ENCODE measurements at regions not wholly inside any gene's neighbourhood (a gene's known extent, or its start where the extent isn't known, plus 50 kb on each side); places are given as distances from the start of the nearest gene placed in this dataset.

DNA sequence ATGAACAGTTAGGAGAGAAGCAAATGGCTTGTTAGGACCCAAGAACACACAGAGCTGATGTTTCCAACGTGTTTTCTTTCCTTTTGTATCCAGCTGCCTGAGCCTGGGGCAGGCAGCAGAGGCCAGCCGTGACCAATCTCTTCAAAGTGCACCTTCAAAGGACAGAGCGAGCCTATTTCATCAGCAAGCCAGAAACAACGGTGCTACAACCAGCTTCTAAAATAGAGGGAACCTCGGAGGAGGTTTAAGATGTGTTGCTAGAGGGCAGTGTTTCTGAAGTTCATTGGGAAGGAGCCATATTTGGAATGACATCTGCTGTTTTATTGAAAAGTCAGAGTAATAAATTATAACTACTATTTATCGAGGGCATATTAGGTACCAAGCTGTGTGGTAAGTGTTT, 56.2 kb upstream of the RFC3 start:
- Histone ChIP-seq H3K27ac (ENCODE audit: low read depth in 1 of 2, low read length in 2 of 2) (no peak overlapping the region), H3K9me3 (ENCODE audit: control insufficient read depth in 4 of 4, low read length in 3 of 4) (no peaks in the 10 kb centered on the region), H3K4me1 (ENCODE audit: control insufficient read depth in 4 of 4, insufficient read depth in 4 of 4, low read length in 3 of 4) (no peaks in the 10 kb centered on the region), H3K27me3 (ENCODE audit: control insufficient read depth in 4 of 4, insufficient read depth in 4 of 4, low read length in 3 of 4) (no peaks in the 10 kb centered on the region), H3K9ac (ENCODE audit: low read depth in 1 of 2, low read length in 2 of 2) (no peak overlapping the region), H3K4me3 (ENCODE audit: low read depth in 1 of 3, low read length in 3 of 3) (no peak overlapping the region), H3K36me3 (ENCODE audit: control insufficient read depth in 4 of 4, insufficient read depth in 3 of 4, low read depth in 1 of 4, low read length in 3 of 4) (no peaks in the 10 kb centered on the region)
- WGBS, result 76% methylated on average over 6 of the region's 6 CpGs
- no peak for DNase-seq (ENCODE audit: low spot score)
- TF ChIP-seq, protein P1, sequence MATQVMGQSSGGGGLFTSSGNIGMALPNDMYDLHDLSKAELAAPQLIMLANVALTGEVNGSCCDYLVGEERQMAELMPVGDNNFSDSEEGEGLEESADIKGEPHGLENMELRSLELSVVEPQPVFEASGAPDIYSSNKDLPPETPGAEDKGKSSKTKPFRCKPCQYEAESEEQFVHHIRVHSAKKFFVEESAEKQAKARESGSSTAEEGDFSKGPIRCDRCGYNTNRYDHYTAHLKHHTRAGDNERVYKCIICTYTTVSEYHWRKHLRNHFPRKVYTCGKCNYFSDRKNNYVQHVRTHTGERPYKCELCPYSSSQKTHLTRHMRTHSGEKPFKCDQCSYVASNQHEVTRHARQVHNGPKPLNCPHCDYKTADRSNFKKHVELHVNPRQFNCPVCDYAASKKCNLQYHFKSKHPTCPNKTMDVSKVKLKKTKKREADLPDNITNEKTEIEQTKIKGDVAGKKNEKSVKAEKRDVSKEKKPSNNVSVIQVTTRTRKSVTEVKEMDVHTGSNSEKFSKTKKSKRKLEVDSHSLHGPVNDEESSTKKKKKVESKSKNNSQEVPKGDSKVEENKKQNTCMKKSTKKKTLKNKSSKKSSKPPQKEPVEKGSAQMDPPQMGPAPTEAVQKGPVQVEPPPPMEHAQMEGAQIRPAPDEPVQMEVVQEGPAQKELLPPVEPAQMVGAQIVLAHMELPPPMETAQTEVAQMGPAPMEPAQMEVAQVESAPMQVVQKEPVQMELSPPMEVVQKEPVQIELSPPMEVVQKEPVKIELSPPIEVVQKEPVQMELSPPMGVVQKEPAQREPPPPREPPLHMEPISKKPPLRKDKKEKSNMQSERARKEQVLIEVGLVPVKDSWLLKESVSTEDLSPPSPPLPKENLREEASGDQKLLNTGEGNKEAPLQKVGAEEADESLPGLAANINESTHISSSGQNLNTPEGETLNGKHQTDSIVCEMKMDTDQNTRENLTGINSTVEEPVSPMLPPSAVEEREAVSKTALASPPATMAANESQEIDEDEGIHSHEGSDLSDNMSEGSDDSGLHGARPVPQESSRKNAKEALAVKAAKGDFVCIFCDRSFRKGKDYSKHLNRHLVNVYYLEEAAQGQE (IDR thresholded peaks at IDR 0.05), result no peak
- no peak for TF ChIP-seq FOXA2 (IDR thresholded peaks at IDR 0.05)
- TF ChIP-seq SP1 (IDR thresholded peaks at IDR 0.05), result no peak
- TF ChIP-seq EGR1 (IDR thresholded peaks at IDR 0.05; ENCODE audit: low read depth in 2 of 2), result no peak
- TF ChIP-seq, protein P2, sequence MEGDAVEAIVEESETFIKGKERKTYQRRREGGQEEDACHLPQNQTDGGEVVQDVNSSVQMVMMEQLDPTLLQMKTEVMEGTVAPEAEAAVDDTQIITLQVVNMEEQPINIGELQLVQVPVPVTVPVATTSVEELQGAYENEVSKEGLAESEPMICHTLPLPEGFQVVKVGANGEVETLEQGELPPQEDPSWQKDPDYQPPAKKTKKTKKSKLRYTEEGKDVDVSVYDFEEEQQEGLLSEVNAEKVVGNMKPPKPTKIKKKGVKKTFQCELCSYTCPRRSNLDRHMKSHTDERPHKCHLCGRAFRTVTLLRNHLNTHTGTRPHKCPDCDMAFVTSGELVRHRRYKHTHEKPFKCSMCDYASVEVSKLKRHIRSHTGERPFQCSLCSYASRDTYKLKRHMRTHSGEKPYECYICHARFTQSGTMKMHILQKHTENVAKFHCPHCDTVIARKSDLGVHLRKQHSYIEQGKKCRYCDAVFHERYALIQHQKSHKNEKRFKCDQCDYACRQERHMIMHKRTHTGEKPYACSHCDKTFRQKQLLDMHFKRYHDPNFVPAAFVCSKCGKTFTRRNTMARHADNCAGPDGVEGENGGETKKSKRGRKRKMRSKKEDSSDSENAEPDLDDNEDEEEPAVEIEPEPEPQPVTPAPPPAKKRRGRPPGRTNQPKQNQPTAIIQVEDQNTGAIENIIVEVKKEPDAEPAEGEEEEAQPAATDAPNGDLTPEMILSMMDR (IDR thresholded peaks at IDR 0.05; ENCODE audit: low read depth, low read length, missing input control), result no peak
- TF ChIP-seq RAD21 (IDR thresholded peaks at IDR 0.05), result no peak
- TF ChIP-seq RXRA (IDR thresholded peaks at IDR 0.05), result no peak
- TF ChIP-seq, protein P3, sequence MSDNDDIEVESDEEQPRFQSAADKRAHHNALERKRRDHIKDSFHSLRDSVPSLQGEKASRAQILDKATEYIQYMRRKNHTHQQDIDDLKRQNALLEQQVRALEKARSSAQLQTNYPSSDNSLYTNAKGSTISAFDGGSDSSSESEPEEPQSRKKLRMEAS (IDR thresholded peaks at IDR 0.05), result no peak
- no peak for TF ChIP-seq JUND (IDR thresholded peaks at IDR 0.05)
- TF ChIP-seq TAF1 (conservative IDR thresholded peaks at IDR 0.05), result no peak
- TF ChIP-seq FOXA1 (IDR thresholded peaks at IDR 0.05), result no peak
- TF ChIP-seq HNF4G (IDR thresholded peaks at IDR 0.05), result no peak
- no peak for TF ChIP-seq HNF4A (conservative IDR thresholded peaks at IDR 0.05)
- no peak for TF ChIP-seq YY1 (IDR thresholded peaks at IDR 0.05)
- TF ChIP-seq, protein P4, sequence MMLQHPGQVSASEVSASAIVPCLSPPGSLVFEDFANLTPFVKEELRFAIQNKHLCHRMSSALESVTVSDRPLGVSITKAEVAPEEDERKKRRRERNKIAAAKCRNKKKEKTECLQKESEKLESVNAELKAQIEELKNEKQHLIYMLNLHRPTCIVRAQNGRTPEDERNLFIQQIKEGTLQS (IDR thresholded peaks at IDR 0.05), result no peak
- no peak for TF ChIP-seq NR2F2 (IDR thresholded peaks at IDR 0.05)
- no peak for TF ChIP-seq GABPA (IDR thresholded peaks at IDR 0.05 in 1 of 2, conservative IDR thresholded peaks at IDR 0.05 in 1 of 2)
- TF ChIP-seq, protein P5, sequence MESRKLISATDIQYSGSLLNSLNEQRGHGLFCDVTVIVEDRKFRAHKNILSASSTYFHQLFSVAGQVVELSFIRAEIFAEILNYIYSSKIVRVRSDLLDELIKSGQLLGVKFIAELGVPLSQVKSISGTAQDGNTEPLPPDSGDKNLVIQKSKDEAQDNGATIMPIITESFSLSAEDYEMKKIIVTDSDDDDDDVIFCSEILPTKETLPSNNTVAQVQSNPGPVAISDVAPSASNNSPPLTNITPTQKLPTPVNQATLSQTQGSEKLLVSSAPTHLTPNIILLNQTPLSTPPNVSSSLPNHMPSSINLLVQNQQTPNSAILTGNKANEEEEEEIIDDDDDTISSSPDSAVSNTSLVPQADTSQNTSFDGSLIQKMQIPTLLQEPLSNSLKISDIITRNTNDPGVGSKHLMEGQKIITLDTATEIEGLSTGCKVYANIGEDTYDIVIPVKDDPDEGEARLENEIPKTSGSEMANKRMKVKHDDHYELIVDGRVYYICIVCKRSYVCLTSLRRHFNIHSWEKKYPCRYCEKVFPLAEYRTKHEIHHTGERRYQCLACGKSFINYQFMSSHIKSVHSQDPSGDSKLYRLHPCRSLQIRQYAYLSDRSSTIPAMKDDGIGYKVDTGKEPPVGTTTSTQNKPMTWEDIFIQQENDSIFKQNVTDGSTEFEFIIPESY (IDR thresholded peaks at IDR 0.05), result no peak
